ENCODE measurements at regions not wholly inside any gene's neighbourhood (a gene's known extent, or its start where the extent isn't known, plus 50 kb on each side); places are given as distances from the start of the nearest gene placed in this dataset.

DNA sequence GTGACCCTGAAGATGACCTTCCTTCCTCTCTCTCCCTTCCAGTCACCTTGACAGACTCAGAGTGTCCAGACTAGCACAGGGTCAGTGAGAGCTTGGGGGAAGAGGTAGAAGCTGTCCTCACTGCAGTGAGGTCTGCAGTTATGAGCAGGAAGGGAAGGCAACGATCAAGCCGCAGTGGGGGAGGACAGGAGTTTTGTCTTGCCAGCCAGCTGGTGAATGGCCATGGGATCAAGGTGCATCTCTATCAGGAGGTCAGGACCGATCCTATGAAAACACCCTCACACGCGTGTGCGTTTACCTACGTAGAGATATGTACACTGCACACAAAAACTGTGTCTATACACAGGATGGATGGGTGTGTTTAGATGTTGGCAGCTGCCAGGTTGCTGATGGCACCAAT lies 83.2 kb downstream of the THNSL2 start:
- TF ChIP-seq ZNF274 (IDR thresholded peaks at IDR 0.05; ENCODE audit: low read depth, low read length): no peak
- TF ChIP-seq YY1 (IDR thresholded peaks at IDR 0.05; ENCODE audit: insufficient read depth, insufficient read length): no peak
- no peak for TF ChIP-seq SUZ12 (IDR thresholded peaks at IDR 0.05; ENCODE audit: extremely low read depth, insufficient read depth, insufficient read length)

Data from NT2/D1 (cell line).